T-helper 1 cell treated with Interleukin-12 subunit alpha and Interleukin-12 subunit beta and Interleukin-4 antibody, amounts not matched to agents 30 ng/mL and 1 ng/mL, for 36 hours (primary cell): ENCODE measurements at regions not wholly inside any gene's neighbourhood (a gene's known extent, or its start where the extent isn't known, plus 50 kb on each side); places are given as distances from the start of the nearest gene placed in this dataset.

Experiments
- intact Hi-C: fragments of 100-400 bp; cut with micrococcal nuclease; formaldehyde crosslinking; loops from one replicate; pipeline ENCODE4 v1.15.1; 2024

DNA sequence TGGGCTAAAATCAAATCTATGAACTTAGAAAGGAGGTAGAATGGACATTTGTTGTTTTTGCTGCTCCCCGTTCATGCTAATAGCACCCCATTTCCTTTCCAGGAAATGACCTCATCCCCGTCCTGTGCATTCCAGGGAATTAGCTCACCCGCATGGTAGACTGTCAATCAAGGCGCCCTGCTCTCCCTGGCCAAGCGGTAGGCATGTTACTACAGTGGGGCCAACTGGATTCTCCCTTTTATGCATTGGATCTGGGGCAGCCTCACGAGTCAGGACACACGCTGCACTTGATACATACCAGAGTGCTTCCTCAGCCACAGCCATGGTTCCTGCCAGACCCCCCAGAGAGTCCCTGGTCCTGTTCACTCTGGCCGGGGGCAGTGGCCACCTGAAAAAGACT lies 111.0 kb upstream of the PTCH1 start:
- intact Hi-C loops = loop anchor here (1.0 to 5.0 kb wide), 3 partner anchors 96 to 248 kb away; no protein-coding TSS in a partner anchor

DNA sequence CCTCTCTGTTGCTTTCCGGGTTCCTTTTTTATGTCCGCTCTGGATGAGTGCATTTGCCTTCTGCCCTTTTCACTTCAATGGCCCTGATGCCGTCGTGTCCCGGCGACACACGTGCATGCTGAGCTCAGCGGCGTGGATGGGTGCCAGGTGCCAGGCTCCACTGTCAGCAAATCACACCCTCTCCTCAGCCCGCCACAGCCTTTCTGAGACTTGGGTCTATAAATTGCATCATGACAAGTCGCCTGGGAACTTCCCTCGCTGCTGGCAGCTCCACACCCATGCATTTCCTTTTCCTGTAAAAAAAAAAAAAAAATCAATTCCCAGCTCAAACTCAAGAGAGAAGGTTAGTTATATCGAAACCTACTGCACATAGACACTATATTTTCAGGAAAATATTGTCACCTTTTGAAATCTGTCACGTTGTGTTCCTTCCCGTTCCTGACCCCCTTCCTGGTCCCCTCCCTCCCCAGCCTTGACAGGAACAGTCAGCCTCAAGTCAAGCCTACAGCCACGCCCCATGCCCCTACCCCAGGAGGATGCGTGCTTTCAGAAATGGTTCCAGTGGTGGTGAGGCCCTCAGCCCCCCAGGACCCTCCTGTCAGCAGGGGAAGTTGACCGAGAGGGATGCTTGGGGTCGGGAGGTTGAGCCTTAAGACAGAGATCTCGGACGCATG lies 110.3 kb upstream of the PTCH1 start:
- intact Hi-C loops = loop anchor here (1.0 to 5.0 kb wide), 3 partner anchors 97 to 249 kb away; no protein-coding TSS in a partner anchor

DNA sequence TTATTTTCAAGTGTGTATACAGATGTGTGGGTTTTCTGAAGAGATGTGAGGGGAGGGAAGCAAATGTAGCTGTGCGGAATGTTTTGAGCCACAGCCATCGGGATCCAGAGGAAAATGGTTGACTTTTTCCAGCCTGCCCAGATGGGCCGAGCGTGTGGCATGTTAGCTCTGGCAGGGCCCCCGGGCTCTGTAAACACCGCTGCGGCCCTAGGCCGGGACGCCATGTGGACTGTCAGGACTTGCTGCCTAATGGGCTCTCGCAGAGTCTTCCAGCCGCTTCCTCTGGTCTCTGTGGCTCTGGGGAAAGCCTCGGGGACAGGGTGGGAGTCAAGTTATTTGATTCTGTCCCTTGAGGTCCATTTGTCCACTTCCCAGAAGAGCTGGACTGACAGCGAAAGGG lies 109.6 kb upstream of the PTCH1 start:
- intact Hi-C loops = loop anchor here (5.0 kb wide), 1 partner anchor 119 kb away; no protein-coding TSS in a partner anchor

DNA sequence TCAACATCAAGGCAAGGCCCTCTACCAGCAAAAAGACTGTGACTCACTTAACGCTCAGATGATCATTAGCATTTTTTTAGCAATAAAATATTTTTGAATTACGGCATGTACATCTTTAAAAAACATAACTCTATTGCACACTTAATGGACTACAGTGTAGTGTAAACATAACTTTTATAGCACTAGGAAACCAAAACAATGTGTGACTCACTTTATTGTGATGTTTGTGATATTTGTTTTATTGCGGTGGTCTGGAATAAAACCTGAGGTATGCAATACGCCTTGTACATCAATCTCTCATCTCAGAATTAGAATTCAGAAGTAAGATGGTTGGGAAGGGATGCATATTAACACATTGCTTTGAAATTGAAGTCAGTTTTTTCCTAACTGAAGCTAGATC lies 106.9 kb upstream of the PTCH1 start:
- intact Hi-C loops = loop anchor here (5.0 kb wide), 1 partner anchor 594 kb away; no protein-coding TSS in a partner anchor

DNA sequence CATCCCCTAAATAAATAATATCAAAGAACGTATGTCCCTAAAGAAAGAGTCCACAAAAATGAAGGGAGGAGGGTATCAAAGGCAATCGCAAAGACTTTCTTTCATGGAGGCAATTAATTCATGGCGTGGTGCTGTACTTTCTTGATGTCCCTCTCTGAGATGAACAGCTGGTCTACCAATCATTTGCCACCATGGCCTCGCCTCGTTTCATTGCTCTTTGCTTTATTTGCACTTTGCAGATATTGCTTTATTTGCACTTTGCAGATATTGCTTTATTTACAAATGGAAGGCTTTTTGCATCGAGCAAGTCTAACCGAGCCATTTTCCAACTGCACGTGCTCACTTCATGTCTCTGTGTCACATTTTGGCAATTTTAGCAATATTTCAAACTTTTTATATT lies 104.0 kb upstream of the PTCH1 start:
- intact Hi-C loops = loop anchor here (5.0 kb wide), 1 partner anchor 597 kb away; no protein-coding TSS in a partner anchor

DNA sequence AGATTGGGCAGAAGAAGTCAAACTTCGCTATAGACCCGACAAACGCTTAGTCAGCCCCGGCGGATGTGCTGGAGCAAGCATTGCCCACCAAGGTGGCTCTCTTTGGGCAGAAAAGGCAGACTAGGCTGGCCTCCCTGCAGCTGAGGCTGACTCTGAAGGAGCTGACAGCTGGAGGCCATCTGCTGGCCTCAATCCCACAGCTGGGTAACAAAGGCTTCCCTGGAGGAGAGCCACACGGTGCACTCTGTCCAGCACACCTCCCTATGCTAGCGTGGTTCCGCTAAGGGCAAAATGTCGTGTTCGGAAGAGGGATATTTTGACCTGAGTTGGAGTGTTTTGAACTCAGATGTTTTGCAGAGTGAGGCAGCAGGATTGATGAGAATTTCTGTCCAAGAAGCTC lies 103.5 kb upstream of the PTCH1 start:
- intact Hi-C loops = loop anchor here (5.0 kb wide), 1 partner anchor 597 kb away; no protein-coding TSS in a partner anchor

DNA sequence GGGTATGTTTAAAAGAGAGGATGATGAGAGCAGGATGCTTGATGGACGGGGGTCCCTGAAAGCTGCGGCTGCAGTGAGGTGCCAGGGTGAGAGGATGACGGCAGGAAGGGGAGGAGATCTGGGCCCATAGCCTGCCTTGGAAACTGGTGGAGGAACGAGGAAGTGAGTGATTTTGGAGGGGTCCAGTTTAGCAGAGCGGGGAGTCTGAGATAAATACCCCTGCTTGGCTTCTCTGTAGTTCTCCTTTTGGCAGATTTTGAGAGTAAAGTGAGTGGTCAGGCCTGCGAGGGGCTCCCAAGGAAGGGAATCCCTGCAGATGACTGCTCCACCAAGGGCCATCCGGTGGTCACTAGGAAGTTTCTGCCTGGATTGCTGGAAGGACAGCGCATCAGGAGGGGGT lies 98.5 kb upstream of the PTCH1 start:
- intact Hi-C loops = no loop called here

DNA sequence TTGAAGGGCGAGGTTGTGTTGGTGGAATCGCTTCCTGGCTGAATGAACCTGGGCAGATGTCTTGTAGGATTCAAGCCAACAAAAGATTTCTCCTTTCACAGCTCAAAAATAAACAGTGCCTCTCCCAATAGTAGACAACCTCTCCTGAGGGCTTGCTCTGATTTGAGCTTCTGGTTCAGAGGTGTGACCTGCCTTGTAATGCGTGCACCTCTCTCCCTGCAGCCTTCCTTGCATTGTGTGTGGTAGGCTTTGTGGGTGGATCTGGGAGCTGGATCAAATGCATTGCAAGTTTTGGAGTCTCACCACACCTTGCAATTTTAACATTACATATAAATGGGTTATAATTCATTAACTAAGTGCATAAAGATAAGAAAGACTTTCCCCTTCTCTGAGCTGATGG lies 96.9 kb upstream of the PTCH1 start:
- intact Hi-C loops = no loop called here

DNA sequence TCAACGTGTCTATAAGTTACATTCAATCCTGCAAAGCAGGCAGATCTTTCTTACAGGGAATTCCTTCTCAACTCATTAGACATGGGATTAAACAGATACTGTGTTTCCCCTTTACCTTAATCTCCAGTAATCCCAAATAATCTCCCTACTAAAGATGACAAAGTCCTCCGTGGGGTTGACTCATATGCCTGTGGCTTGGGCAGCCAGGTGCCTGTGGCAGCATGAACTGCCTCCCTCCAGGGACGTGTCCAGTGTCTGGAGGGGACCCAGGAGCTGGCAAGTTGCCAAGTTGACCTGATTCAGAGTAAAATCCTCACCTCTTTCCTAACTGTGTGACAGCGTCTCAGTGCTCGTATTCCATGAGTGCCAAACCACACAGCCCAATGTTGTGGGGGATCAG lies 94.6 kb upstream of the PTCH1 start:
- intact Hi-C loops = no loop called here

DNA sequence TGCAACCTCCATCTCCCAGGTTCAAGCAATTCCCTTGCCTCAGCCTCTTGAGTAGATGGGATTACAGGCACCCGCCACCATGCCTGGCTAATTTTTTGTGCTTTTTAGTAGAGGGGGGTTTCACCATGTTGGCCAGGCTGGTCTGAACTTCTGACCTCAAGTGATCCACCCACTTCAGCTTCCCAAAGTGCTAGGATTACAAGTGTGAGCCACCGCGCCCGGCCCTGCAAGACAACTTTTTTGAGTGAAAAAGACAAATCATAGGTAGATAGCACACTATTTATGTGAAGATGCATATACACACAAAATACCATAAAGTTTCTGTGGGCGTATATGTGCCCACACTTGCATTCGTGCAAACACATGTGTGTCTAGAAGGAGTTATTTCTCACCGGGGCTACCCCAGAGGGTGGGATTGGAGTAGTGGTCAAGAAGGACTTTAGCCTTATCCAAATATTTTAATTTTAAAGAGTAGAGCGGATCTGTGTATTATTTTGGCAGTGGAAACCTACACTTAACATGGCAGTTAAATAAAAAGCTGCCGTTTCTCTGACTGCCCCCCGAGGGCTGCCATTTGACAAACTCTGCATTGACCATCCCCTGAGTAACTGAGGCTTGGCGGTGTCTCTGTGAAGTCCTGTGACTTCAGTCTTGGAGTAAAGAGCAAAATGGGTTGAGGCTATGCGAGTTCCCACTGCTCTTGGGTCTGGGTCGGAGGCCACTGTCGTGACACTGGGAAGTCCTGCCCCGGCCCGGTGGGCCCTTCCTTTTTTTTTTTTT lies 93.4 kb upstream of the PTCH1 start:
- intact Hi-C loops = no loop called here

DNA sequence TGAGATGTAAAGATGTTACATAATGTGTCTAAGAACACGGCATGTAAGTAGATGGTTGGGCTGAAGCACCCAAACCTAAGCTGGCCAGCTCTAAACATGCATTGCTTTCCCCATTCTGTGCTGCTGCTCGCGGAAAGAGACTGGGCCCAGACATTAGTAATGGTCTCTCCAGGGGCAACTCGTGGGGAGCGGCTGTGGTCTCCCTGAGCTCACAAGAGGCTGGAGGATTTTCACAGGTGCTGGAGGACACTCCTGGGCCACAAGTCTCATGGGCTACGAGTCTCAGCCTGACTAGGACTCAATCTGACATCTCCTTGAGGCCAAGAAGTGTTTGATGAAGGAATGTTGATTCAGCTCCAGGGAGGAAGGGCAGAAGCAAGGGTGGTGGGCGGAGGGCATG lies 92.7 kb upstream of the PTCH1 start:
- intact Hi-C loops = no loop called here

DNA sequence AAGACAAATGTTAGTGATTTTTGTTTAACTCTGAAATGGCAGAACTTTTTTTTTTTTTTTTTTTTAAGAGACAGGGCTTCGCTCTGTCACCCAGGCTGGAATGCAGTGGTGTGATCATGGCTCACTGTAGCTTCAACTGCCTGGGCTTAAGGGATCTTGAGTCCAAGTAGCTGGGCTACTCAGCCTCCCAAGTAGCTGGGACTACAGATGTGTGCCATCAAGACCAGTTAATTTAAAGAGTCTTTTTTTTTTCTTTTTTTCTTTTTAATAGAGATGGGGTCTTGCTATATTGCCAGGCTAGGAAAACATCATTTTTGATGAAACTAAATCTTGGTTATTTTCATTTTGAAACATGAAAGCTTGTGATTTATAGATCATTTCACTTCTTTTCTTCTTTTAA lies 91.6 kb upstream of the PTCH1 start:
- intact Hi-C loops = no loop called here

DNA sequence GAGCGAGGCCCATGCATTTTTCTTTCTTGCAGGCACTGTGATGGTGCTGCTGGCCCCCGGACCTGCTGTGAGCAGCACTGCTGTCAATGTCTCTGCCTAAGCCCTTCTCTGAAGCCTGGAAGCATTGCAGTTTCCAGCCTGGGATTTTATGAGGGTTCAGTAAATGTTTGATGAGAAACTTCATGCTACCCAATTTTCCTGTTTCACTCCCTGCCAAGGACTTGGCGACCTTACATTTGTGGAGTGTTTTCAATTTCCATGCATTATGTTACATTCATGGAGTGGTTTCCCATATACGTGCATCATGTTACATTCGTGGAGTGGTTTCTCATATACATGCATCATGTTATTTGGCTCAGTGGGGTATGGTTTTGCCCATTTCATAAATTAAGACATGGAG lies 90.7 kb upstream of the PTCH1 start:
- intact Hi-C loops = no loop called here

DNA sequence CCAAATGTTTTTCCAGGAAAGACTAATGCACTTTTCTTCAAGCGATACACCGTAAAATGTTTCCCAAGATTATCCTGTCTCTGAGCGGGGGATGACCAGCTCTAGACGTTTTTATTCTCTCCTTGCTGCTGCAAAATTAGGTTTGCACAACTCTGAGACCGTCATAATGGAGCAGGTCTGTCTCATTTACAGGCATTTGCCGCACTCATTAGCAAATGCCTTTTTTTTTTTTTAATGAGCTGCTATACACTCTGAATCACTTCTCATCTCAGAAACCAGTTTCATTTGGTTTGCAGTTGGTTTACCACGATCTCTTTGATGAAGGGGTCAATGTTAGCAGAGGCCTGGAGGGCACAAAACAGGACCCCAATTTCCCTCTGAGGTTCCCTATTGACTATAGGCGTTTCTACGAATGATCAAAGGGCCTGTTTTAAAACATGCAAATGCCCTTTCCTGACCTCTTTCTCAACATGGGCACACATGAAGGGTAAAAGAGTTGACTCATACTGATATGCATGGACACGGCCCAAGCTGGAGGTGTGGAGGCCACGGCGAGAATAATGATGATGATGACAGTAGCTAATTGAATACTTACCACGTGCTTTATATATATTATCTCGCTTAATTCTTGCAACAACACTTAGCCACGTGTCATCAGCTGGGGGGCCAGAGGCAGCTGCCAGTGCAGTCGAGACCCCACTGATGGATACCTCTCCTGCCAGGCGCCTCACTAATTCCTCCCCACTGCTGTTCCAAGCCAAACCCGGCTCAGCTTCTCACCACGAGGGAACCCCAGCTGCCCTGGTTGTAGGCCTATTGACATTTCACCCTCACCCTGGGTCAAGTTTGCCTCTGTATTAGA lies 89.9 kb upstream of the PTCH1 start:
- intact Hi-C loops = no loop called here

DNA sequence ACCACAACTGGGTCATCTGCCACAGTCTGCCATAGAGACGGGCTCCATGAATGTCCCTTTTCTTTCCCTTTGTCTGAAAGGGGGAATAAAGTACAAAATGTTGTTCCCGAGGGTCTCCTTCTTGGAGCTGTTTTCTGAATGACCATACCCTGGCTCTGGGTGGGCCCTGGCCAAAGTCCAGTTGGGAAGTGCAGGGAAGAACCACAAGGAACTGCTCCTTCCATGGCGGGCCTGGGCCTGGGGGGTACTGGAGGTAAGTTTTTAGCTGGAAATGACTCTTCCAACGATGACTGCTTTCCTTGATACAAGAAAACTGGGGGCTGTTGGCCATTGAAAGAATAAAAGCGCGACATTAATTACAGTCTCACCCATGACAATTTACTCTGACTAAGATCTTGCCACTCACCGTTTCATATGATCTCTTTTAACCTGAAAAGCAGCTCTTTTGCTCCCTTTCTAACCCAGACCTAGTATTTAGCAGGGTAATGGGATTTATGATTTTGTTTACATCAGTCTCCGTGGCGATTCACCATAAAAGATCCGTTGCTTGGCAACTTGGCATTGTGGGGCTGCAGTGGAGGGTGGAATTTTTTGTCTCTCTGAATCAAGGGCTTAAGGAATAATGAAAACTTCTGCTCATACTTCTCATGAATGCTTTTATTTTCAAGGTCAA lies 89.2 kb upstream of the PTCH1 start:
- intact Hi-C loops = no loop called here

DNA sequence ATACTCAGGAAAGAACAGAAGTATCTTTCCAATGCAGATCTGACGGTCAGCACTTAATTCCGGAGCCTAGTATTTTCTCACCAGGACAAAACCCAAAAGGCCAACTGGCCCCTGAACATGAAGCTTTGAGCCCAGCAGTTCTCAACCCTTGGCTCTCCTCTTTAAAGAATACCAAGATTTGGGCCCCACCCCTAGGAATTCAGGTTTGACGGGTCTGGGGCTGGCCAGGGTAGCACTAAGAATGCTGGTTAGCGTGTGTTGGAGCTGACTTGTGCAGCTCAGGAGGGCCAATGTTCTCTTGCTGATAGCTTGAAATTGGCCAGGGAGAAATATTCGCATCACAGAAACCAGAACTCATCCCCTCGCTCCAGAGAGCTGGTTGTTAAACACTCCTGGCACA lies 88.3 kb upstream of the PTCH1 start:
- intact Hi-C loops = no loop called here

DNA sequence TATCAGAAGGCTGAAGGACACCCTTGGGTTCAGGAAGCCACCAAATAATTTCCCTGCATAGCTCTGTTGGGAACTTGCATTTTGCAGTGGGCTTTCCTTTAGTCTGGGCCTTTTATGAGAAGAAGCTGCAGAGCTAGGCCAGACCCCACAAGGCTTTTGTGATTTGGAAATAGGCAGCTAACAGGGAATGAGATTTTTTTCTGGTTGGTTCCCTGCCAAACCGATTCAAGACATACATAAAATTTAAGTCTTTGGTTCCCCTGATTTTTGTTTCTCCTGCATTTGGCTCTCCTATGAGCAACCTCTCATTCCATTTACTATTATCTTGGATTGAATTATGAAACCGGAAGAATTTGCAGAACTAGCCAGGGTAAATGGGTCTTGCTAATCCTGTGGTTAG lies 81.5 kb upstream of the PTCH1 start:
- intact Hi-C loops = no loop called here

DNA sequence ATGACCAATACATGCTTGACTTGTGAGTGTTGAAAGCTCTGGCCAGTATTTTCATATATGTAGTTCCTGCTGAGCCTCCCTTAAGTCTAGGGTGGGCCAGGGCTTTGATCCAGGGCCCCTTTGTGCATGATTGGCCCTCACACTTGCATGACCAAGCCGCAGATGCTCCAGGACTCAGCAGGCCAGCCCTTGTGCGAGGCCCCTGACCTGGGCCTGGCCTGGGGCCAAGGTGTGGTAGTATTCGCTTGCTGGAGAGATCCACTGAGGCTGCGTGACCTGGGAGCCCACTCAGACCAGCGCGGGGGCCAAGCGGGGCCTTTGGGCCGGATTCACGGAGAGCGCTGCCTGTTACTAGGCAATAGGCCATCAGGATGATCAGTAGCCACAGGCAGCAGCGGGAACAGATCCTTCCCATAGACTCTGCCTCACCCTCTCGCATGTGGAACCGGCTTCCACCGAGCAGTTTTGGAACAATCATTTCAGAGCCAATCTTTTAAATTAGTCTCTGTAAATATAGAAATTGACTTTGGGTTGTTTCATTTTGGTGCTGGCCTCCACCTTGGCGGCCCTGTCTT lies 79.0 kb upstream of the PTCH1 start:
- intact Hi-C loops = no loop called here

DNA sequence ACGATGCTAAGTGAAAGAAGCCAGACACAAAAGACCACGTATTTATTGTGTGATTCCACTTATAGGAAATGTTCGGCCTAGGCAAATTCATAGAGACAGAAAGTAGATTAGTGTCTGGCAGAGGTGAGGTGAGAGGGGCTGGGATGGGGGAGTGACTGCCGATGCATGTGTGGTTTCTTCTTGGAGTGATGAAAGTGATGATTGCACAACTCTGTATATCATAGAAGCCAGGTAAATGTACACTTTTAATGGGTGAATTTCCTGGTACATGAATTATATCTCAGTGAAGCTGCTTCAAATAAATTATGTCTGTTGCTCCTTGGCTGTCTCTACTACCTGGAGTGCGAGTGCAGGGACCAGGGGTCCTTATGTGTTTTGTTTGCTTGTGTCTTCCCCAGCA lies 76.2 kb upstream of the PTCH1 start:
- intact Hi-C loops = no loop called here

DNA sequence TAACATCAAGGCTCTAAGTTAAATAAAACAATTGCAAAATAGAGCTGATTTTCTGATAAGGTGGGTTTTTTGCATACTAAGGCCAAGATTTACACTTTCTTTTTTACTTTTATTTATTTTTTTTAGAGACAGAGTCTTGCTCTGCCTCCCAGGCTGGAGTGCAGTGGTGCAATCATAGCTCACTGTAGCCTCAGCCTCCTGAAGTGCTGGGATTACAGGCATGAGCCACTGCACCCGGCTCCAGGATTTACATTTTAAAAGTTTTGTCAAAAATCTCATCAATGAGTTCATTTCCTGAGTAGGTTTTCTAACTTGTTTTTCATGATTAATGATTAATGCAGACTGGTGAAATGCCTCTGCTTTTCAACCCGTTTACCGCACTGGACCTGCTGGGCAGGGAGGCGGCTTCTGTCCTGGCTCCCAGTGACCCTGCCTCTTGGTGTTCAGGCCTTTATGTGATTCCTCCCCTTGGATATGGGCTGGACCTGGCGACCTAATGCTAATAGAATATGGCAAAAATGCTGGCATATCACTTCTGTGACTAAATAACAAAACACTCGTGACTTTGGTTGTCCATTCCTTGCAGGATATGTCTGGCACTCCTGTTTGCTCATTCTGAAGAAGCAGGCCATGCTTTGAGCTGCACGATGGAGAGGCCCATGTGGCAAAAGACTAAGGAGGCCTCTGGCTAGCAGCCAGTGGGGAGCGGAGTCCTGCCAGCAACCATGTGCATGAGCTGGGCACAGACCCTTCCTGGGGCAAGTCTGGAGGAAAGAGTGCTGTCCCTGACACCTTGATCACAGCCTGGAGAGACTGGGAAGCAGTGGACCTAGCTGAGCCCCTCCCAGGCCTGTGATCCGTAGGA lies 72.2 kb upstream of the PTCH1 start:
- intact Hi-C loops = no loop called here
